ENCODE measurements at regions not wholly inside any gene's neighbourhood (a gene's known extent, or its start where the extent isn't known, plus 50 kb on each side); places are given as distances from the start of the nearest gene placed in this dataset.
A peak's percentile ranks its signal among the peaks of the same experiment; 100 is the strongest.
"Not testable (repeated sequence)": the region's sequence is repeated elsewhere in the genome, so short reads cannot be mapped to it uniquely, and the experiment has no call there.

DNA sequence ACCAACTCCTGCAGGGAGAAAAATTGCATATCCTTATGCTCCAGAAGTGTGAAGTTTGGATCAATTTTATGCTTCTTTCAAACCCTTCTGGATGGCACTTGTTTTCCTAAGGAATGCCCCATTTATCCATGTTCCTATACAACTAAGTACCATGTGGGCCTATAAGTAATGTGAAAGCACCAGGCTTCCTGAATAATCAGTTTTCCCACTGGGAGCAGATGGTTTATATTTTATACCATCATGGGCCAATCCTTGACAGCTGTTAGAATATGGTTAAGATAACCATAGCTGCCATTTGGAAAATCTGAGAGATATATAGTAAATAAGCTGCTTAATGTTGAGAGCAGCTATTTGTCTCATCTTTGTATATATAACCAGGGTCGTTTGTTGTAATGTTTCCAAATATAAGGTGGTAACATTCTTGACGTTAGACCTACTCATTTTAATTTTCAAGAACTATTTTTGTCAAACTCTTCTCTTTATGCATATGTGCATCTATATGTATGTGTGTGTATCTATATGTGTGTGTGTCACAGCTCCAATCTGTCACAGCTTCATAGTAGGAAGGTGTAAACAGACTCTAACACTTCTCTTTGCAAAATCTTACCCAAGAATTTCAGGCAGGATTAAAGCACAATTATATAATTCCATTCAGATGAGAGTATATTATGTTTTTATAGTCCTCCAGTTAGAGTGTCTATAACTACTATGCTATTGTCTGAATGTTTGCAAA is 458.7 kb upstream of the GCFC2 start:
- DNase-seq (ENCODE audit: low read depth): no peak
- in situ Hi-C loops (cut with HindIII; ENCODE audit: low pct_unique_long_range_greater_than_20kb, low sequenced_read_pairs): no loop called here

DNA sequence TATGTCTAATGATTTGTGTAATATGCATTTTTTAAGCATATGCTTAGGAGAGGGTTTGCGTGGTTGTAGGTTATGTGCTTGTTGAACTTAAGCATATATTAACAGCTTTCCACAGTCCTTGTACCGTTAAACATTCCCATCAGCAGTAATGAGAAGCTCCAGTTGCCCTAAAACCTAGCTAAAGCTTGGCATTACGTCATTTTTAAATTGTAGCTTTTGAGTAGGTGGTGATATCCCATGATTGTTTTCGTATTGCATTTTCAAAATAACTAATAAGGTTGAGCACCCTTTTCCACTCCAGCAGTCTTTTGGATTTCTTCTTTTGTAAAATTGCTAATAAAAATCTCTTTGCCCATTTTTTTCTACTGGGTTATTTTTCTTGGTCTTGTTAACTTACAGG is 453.1 kb upstream of the GCFC2 start:
- in situ Hi-C loops (cut with HindIII; ENCODE audit: low pct_unique_long_range_greater_than_20kb, low sequenced_read_pairs): no loop called here
- no peak for DNase-seq (ENCODE audit: low read depth)

DNA sequence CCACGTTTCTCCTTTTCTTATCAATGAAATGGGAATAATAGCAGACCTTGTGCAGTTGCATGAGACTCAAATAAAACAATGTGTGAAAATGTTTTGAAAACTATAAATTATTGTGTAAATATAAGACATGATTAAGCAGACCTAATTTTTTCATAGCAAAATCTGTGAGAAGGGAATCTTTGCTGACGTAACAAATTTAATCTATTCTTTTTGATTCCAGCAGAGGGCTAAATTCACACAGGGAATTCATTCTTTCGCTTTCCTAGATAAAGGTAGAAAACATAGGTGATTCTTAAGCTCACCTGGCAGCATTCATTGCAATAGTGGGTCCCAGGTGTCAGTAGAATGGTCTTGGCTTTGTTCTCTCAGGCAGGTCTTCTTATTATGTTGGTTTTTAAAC is 450.0 kb upstream of the GCFC2 start:
- in situ Hi-C loops (cut with HindIII; ENCODE audit: low pct_unique_long_range_greater_than_20kb, low sequenced_read_pairs): no loop called here
- DNase-seq (ENCODE audit: low read depth): no peak

DNA sequence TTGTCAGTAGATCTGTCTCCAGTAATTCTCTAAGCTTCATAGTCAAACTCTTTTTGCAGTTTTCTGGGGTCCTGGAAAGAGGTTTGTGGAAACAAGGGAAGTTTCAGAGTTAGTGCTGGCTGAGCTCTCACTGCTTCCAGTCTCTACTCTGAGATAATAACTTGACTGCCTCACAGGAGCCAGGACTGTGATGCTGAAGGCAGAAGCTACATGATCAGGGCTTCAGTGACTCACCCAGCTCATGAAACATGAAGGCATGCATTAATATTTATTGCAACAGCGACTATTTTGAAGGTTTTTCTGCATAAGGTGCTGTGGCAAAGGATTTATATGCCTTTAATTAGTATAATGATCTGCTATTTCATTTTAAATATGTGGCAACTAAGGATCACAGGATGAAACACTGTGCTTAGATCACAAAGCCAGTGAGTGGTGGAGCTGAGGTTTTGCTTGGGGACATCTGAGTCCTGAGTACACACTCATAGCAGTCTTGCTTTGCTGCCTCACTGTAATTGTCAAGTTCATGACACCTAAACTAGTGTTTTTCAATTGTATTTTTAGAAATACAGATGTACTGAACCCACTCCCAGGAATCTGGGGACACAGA is 448.4 kb upstream of the GCFC2 start:
- in situ Hi-C loops (cut with HindIII; ENCODE audit: low pct_unique_long_range_greater_than_20kb, low sequenced_read_pairs): no loop called here
- DNase-seq (ENCODE audit: low read depth): no peak

DNA sequence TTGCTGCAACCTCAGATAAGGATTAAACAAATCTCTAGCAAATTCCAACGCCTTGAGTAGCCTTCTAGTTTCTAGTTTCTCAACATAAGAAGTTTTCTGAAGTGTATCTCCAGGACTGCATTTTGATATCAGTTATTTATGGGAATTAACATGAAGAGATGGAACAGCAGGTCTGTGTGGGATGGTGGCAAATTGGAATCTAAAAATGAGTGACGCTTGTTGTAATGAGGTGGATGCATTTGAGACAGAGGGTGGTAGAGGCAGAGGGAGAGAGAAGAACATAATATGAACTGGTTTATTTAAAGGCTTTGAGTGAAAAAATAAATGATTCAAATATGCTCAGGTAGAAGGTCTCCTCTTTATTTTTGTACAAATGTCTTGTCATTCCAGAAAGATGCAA is 446.8 kb upstream of the GCFC2 start:
- no peak for DNase-seq (ENCODE audit: low read depth)
- in situ Hi-C loops (cut with HindIII; ENCODE audit: low pct_unique_long_range_greater_than_20kb, low sequenced_read_pairs): no loop called here

DNA sequence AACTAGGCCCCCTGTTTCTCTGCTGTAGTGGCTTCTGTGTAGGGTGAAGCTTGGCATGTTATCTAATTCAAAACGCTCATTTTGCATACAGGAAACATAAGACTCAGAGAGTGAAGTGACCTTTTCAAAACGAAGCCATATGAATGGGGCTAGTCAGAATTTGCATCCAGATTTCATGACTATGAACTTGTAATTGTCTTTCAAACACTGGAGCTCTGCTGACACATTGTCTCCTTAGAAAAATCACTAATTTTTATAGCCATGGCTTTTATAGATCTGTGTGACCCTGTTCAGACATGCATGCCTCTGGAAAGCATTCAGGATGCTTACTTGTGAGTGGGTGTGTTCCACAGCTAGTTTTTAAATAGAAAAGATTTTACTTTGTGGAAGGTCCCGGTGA is 444.3 kb upstream of the GCFC2 start:
- DNase-seq (ENCODE audit: low read depth): no peak
- in situ Hi-C loops (cut with HindIII; ENCODE audit: low pct_unique_long_range_greater_than_20kb, low sequenced_read_pairs): no loop called here

DNA sequence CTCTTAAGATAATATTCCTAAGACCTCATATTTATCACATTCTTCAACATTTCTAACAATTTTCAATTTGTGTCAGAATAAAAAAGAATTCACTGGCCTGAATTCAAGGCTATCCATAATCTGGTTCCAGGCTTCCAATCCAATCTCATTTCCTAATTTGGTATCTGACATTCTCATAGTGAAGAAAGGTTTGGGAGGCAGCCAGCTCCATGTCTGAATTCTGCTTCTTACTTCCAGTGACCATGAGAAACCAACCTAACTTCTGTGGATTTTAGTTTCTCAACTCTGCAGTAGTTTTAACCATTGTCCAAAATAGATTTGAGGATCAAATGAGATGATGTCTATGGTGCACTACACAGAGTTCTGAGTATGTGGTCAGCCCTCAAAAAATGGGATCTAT is 439.1 kb upstream of the GCFC2 start:
- no peak for DNase-seq (ENCODE audit: low read depth)
- in situ Hi-C loops (cut with HindIII; ENCODE audit: low pct_unique_long_range_greater_than_20kb, low sequenced_read_pairs): no loop called here

DNA sequence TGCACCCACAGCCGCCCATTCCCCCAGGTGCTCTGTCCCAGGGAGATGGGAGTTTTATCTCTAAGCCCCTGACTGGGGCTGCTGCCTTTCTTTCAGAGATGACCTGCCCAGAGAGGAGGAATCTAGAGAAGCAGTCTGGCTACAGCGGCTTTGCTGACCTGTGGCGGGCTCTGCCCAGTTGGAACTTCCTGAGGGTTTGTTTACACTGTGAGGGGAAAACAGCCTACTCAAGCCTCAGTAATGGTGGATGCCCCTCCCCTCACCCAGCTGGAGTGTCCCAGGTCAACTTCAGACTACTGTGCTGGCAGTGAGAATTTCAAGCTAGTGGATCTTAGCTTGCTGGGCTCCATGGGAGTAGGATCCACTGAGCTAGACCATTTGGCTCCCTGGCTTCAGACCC is 428.6 kb upstream of the GCFC2 start:
- in situ Hi-C loops (cut with HindIII; ENCODE audit: low pct_unique_long_range_greater_than_20kb, low sequenced_read_pairs); DNase-seq (ENCODE audit: low read depth): not testable (repeated sequence)

DNA sequence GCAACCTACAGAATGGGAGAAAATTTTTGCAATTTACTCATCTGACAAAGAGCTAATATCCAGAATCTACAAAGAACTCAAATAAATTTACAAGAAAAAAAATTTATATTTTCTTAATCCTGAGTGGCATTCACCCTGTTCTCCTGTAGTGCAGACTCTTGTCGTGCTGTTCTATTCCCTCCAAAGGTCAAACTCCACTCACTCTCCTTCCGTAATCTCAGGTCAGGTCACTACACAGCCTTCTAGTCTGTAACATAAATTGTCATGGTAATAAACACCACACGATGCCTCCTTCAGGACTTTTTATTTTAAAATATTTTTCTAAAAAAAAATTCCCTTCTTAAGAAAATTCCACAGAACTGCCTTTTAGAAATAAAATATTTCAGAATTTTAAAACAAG is 417.9 kb upstream of the GCFC2 start:
- in situ Hi-C loops (cut with HindIII; ENCODE audit: low pct_unique_long_range_greater_than_20kb, low sequenced_read_pairs): no loop called here
- no peak for DNase-seq (ENCODE audit: low read depth)

DNA sequence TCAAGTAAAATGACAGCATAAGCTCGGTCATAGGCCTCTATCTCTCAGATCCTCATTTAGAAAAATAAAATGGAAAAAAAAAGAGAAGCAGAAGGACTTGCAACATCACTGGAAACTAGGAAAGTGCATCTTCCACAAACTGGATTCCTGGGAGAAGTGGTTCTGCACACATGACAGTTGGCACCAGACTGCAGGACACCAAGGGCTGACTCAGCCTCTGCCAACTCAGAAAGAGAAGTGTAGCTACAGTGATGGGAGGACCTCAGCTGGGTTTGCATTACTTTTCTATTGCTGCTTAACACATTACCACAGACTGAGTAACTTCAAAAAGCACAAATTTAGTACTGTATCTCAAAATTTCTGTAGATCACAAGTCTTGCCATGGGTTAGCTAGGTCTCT is 409.5 kb upstream of the GCFC2 start:
- in situ Hi-C loops (cut with HindIII; ENCODE audit: low pct_unique_long_range_greater_than_20kb, low sequenced_read_pairs): no loop called here
- no peak for DNase-seq (ENCODE audit: low read depth)

DNA sequence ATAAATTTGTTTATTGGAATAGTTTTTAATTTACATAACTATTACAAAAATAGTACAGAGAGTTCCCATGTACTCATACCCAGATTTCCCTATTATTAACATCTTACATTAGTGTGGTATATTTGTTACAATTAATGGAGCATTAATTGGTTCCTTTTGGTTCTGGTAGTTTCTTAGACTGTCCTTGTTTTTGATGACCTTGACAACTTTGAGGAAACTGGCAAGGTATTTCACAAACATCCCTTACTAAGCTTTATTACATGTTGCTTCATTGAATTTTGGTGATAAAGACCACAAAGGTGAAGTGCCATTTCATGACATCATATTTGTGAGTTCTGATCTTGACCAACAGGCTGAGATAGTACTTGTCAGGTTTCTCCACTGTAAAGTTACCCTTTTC is 379.0 kb upstream of the GCFC2 start:
- DNase-seq (ENCODE audit: low read depth): no peak
- in situ Hi-C loops (cut with HindIII; ENCODE audit: low pct_unique_long_range_greater_than_20kb, low sequenced_read_pairs): no loop called here

DNA sequence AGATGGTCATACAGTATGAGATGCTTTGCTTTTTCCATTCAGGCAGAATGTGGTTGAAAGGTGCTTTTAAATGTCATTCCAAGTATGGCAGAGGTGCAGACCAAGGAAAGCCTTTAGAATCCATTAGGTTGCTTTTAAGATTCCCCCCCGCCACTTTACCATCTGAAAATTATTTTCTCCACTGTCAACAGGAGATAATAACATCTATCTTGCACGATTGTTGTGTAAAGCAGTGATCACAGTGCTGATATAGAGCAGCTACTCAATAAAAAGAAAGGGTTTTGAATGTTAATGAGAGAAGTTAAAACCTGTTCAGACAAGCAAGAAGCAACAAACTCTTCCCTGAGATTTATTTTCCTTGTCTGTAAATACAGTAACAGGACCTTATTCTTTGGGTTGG is 372.5 kb upstream of the GCFC2 start:
- in situ Hi-C loops (cut with HindIII; ENCODE audit: low pct_unique_long_range_greater_than_20kb, low sequenced_read_pairs): no loop called here
- DNase-seq (ENCODE audit: low read depth): no peak

DNA sequence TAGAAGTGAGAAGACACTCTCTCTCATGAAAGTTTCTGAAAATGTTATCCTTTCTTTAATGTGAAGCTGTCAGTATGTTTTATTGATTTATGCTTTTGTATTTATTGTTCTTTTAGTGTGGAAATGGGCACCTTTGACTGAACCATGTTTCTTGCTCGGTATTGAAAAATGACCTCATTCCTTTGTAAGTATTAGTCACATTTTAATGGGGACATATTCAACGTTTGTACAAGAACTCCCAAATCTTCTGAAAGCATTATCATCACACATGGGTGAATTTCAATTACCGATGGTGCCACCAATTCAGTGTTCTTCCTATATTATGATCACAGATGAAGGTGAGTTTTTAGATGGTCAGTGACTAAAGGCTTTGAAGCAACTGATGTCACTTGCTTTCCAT is 371.8 kb upstream of the GCFC2 start:
- DNase-seq (ENCODE audit: low read depth): no peak
- in situ Hi-C loops (cut with HindIII; ENCODE audit: low pct_unique_long_range_greater_than_20kb, low sequenced_read_pairs): no loop called here

DNA sequence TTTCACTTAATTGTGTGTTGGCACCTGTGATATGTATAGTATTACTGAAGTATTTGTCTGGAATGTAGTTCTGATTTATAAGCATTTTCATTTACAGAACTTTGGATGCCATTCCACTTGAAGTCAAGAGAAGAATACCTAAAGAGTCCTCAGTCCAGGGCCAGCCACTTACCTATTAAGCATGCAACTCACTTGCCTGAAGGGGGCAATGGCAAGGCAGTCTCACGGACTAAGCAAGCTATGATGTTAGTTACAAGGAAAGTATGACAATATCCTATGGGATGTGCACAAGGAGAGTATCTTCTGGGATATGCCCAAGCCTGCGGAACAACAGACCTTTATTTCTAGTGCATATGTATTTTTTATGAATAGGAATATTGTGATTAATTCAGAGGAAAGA is 369.4 kb upstream of the GCFC2 start:
- no peak for DNase-seq (ENCODE audit: low read depth)
- in situ Hi-C loops (cut with HindIII; ENCODE audit: low pct_unique_long_range_greater_than_20kb, low sequenced_read_pairs): no loop called here

DNA sequence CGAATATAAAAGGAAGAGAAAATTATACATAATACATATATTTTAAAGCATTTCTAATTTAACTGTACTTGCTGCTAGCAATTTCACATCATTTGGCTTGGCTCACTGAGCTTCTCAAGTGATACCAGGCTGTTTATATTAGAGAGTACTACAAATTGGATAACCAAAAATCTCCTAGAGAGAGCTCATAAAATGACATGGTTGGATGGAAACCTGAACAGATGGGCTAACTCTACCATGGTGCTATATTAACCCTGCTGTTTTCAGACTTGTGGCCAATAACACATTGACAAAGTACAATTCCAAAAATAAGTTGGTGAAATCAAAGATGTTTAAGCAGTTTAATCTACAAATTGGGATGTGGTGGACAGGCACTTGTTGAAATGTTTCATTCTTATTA is 364.4 kb upstream of the GCFC2 start:
- in situ Hi-C loops (cut with HindIII; ENCODE audit: low pct_unique_long_range_greater_than_20kb, low sequenced_read_pairs): no loop called here
- DNase-seq (ENCODE audit: low read depth): no peak

DNA sequence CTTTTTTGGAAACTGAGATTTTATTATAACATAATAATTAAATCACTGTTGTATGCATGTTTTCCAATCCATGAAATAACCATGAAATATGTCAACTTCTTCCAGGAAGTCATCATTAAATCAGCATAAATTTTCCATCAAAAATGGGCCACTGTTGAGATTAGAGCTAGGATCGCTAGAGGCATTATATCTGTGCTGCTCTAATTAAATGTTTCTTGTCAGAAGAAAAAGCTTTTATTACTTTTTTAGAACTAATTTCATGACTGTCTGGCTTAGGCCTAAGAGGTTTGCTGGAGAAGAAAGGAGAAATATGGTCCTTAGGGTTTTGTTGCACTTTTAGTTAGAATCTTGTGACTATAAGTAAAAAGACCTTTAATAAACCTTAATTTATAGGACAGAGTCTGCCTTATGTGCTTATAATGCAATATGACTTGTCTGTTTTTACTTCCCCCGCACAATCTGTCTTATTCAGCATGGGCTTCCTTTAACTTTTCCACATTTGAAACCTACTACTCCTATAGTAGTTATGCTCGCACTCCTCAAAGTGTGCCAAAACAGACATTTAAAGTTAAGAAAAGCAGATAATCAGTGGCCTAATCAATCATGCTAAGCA is 363.4 kb upstream of the GCFC2 start:
- in situ Hi-C loops (cut with HindIII; ENCODE audit: low pct_unique_long_range_greater_than_20kb, low sequenced_read_pairs): no loop called here
- no peak for DNase-seq (ENCODE audit: low read depth)

DNA sequence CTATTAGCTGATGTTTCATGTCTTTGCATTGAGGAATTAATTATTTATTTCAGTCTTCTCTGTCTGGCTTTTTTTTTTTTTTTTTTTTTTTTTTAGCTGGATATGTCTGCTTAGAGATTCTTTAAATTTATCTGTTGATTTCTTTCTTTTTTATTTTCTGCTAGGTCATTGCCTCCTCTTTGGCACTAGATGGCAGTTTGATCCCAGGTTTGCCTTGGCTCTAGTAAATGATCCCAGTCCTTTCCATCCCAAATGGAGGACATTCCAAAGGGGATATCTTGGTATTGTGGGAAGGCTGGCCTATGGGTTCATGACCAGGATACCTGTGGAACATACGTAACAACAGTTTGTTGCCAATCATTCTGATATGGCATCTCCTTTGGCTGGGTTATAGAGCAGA is 339.5 kb upstream of the GCFC2 start:
- peak; percentile 2 for DNase-seq (ENCODE audit: low read depth)
- in situ Hi-C loops (cut with HindIII; ENCODE audit: low pct_unique_long_range_greater_than_20kb, low sequenced_read_pairs): no loop called here

DNA sequence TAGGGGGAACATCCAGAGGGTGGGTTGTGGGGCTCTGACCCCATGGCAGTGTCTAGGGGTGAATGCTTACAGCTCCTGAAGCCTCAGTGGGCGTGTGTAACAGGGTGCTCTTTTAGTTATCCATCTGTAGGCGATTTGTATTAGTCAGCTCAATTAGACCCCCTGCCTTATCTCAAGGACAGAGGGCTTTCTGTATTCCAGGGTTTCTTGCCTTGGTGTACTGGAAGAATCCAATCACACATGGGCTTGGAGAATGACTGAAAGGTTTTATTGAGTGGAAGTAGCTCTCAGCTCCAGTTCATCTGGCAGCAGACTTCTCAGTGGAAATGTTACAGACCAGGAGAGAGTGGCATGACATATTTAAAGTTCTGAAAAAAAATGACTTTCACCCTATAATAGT is 334.0 kb upstream of the GCFC2 start:
- no peak for DNase-seq (ENCODE audit: low read depth)
- in situ Hi-C loops (cut with HindIII; ENCODE audit: low pct_unique_long_range_greater_than_20kb, low sequenced_read_pairs): no loop called here

DNA sequence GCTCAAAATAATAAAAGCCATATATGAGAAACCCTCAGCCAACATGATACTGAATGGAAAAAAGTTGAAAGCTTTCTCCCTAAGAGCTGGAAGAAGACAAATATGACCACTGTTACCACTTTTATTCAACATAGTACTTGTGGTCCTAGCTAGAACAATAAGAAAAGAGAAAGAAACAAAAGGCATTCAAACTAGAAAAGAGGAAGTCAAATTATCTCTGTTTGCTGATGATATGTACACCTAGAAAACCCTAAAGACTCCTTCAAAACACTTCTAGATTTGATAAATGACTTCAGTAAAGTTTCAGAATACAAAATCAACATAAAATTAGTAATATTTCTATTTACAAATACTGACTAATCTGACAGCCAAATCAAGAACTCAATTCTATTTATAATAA is 328.8 kb upstream of the GCFC2 start:
- in situ Hi-C loops (cut with HindIII; ENCODE audit: low pct_unique_long_range_greater_than_20kb, low sequenced_read_pairs): no loop called here

DNA sequence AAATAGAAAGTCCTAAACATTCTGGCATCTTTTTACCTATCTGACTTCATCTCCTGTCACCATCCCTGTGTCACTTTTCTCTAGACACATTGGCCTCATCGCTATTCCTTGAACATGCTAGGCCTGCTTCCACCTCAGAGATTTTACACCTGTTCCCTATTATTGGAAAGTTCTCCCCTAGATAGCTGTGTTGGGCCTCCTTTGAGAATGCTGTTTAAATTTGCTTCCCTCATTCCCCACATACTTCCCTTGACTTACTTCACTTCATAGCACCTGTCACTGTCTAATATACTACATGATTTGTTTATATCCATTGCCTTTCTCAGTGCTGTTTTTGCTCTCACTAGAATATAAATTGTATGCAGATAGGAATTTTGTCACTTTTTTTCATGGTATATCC is 317.0 kb upstream of the GCFC2 start:
- in situ Hi-C loops (cut with HindIII; ENCODE audit: low pct_unique_long_range_greater_than_20kb, low sequenced_read_pairs): no loop called here
- no peak for DNase-seq (ENCODE audit: low read depth)

More for the DNA sequence above, 328.8 kb upstream of the GCFC2 start:
- DNase-seq (ENCODE audit: low read depth): no peak

All from Caki2 (cell line).